ENCODE measurements at regions not wholly inside any gene's neighbourhood (a gene's known extent, or its start where the extent isn't known, plus 50 kb on each side); places are given as distances from the start of the nearest gene placed in this dataset.
"Not testable (repeated sequence)": the region's sequence is repeated elsewhere in the genome, so short reads cannot be mapped to it uniquely, and the experiment has no call there.

- Histone ChIP-seq H3K36me3 (ENCODE audit: control insufficient read depth, insufficient read depth, low read length) (no peaks in the 10 kb centered on the region), H3K4me3 (ENCODE audit: low read depth, low read length) (no peak overlapping the region), H3K27me3 (ENCODE audit: control insufficient read depth, insufficient read depth, low read length) (no peaks in the 10 kb centered on the region), H3K27ac (ENCODE audit: low read depth, low read length) (no peak overlapping the region), H3K4me1 (ENCODE audit: control insufficient read depth, insufficient read depth, low read length) (no peaks in the 10 kb centered on the region), H3K9me3 (ENCODE audit: control insufficient read depth, insufficient read depth, low read length) (no peaks in the 10 kb centered on the region)
- DNase-seq (ENCODE audit: low read depth in 4 of 6, low spot score in 6 of 6), result no peak
- WGBS (ENCODE audit: insufficient coverage), result 67% methylated on average over 1 of the region's 2 CpGs
These were observed 1612.6 kb upstream of the CELF4 start for GRCh38 chr18:39178166-39178565.

GRCh38 chr18:39172695-39173421 is 1607.3 kb upstream of the CELF4 start:
- WGBS (ENCODE audit: insufficient coverage), result 86% methylated on average over 2 of the region's 4 CpGs
- Histone ChIP-seq H3K27ac (ENCODE audit: low read depth, low read length) (no peak overlapping the region), H3K9me3 (ENCODE audit: control insufficient read depth, insufficient read depth, low read length) (no peaks in the 10 kb centered on the region), H3K27me3 (ENCODE audit: control insufficient read depth, insufficient read depth, low read length) (no peaks in the 10 kb centered on the region), H3K4me3 (ENCODE audit: low read depth, low read length) (no peak overlapping the region), H3K36me3 (ENCODE audit: control insufficient read depth, insufficient read depth, low read length) (no peaks in the 10 kb centered on the region), H3K4me1 (ENCODE audit: control insufficient read depth, insufficient read depth, low read length) (no peaks in the 10 kb centered on the region)
- DNase-seq (ENCODE audit: low read depth in 4 of 6, low spot score in 6 of 6), result peak in 2 of 6 donors; percentile 2 to 5

- Histone ChIP-seq H3K27me3 (ENCODE audit: control insufficient read depth, insufficient read depth, low read length) (no peaks in the 10 kb centered on the region), H3K36me3 (ENCODE audit: control insufficient read depth, insufficient read depth, low read length) (no peaks in the 10 kb centered on the region), H3K27ac (ENCODE audit: low read depth, low read length) (no peak overlapping the region), H3K4me3 (ENCODE audit: low read depth, low read length) (no peak overlapping the region), H3K9me3 (ENCODE audit: control insufficient read depth, insufficient read depth, low read length) (no peaks in the 10 kb centered on the region), H3K4me1 (ENCODE audit: control insufficient read depth, insufficient read depth, low read length) (no peaks in the 10 kb centered on the region)
- 100% methylated on average over 1 of the region's 1 CpG for WGBS (ENCODE audit: insufficient coverage)
- DNase-seq (ENCODE audit: low read depth in 4 of 6, low spot score in 6 of 6), result no peak
These were observed 1603.1 kb upstream of the CELF4 start for GRCh38 chr18:39168723-39169122.

- 92% methylated on average over 2 of the region's 2 CpGs for WGBS (ENCODE audit: insufficient coverage)
- H3K4me1 ChIP-seq (ENCODE audit: control insufficient read depth, insufficient read depth, low read length), result no peaks in the 10 kb centered on the region
- no peaks in the 10 kb centered on the region for H3K9me3 ChIP-seq (ENCODE audit: control insufficient read depth, insufficient read depth, low read length)
- H3K27ac ChIP-seq (ENCODE audit: low read depth, low read length), result no peak overlapping the region
- H3K27me3 ChIP-seq (ENCODE audit: control insufficient read depth, insufficient read depth, low read length), result no peaks in the 10 kb centered on the region
- no peak overlapping the region for H3K4me3 ChIP-seq (ENCODE audit: low read depth, low read length)
- DNase-seq (ENCODE audit: low read depth in 4 of 6, low spot score in 6 of 6), result no peak
- no peaks in the 10 kb centered on the region for H3K36me3 ChIP-seq (ENCODE audit: control insufficient read depth, insufficient read depth, low read length)
These were observed 1602.4 kb upstream of the CELF4 start for GRCh38 chr18:39167990-39168389.

GRCh38 chr18:39166776-39167175 is 1601.2 kb upstream of the CELF4 start:
- no peaks in the 10 kb centered on the region for H3K27me3 ChIP-seq (ENCODE audit: control insufficient read depth, insufficient read depth, low read length)
- H3K4me1 ChIP-seq (ENCODE audit: control insufficient read depth, insufficient read depth, low read length), result no peaks in the 10 kb centered on the region
- DNase-seq (ENCODE audit: low read depth in 4 of 6, low spot score in 6 of 6), result no peak
- no peak overlapping the region for H3K27ac ChIP-seq (ENCODE audit: low read depth, low read length)
- no peaks in the 10 kb centered on the region for H3K36me3 ChIP-seq (ENCODE audit: control insufficient read depth, insufficient read depth, low read length)
- no peak overlapping the region for H3K4me3 ChIP-seq (ENCODE audit: low read depth, low read length)
- H3K9me3 ChIP-seq (ENCODE audit: control insufficient read depth, insufficient read depth, low read length), result no peaks in the 10 kb centered on the region

GRCh38 chr18:39162013-39162827 is 1596.6 kb upstream of the CELF4 start:
- no peaks in the 10 kb centered on the region for H3K4me1 ChIP-seq (ENCODE audit: control insufficient read depth, insufficient read depth, low read length)
- H3K4me3 ChIP-seq (ENCODE audit: low read depth, low read length), result no peak overlapping the region
- peak in 1 of 6 donors; percentile 7 for DNase-seq (ENCODE audit: low read depth in 4 of 6, low spot score in 6 of 6)
- H3K27ac ChIP-seq (ENCODE audit: low read depth, low read length), result no peak overlapping the region
- H3K36me3 ChIP-seq (ENCODE audit: control insufficient read depth, insufficient read depth, low read length), result no peaks in the 10 kb centered on the region
- no peaks in the 10 kb centered on the region for H3K9me3 ChIP-seq (ENCODE audit: control insufficient read depth, insufficient read depth, low read length)
- WGBS (ENCODE audit: insufficient coverage), result 93% methylated on average over 3 of the region's 11 CpGs
- no peaks in the 10 kb centered on the region for H3K27me3 ChIP-seq (ENCODE audit: control insufficient read depth, insufficient read depth, low read length)

- Histone ChIP-seq H3K27me3 (ENCODE audit: control insufficient read depth, insufficient read depth, low read length) (no peaks in the 10 kb centered on the region), H3K9me3 (ENCODE audit: control insufficient read depth, insufficient read depth, low read length) (peaks cover 4% of the 10 kb centered on the region), H3K27ac (ENCODE audit: low read depth, low read length) (no peak overlapping the region), H3K36me3 (ENCODE audit: control insufficient read depth, insufficient read depth, low read length) (no peaks in the 10 kb centered on the region), H3K4me3 (ENCODE audit: low read depth, low read length) (no peak overlapping the region), H3K4me1 (ENCODE audit: control insufficient read depth, insufficient read depth, low read length) (no peaks in the 10 kb centered on the region)
- no CpG with 5 or more reads among the region's 3 CpGs for WGBS (ENCODE audit: insufficient coverage)
- no peak for DNase-seq (ENCODE audit: low read depth in 4 of 6, low spot score in 6 of 6)
These were observed 1583.7 kb upstream of the CELF4 start for GRCh38 chr18:39149211-39149806.

- Histone ChIP-seq H3K9me3 (ENCODE audit: control insufficient read depth, insufficient read depth, low read length) (no peaks in the 10 kb centered on the region), H3K36me3 (ENCODE audit: control insufficient read depth, insufficient read depth, low read length) (no peaks in the 10 kb centered on the region), H3K27ac (ENCODE audit: low read depth, low read length) (no peak overlapping the region), H3K4me3 (ENCODE audit: low read depth, low read length) (no peak overlapping the region), H3K4me1 (ENCODE audit: control insufficient read depth, insufficient read depth, low read length) (no peaks in the 10 kb centered on the region), H3K27me3 (ENCODE audit: control insufficient read depth, insufficient read depth, low read length) (no peaks in the 10 kb centered on the region)
- WGBS (ENCODE audit: insufficient coverage), result 83% methylated on average over 3 of the region's 3 CpGs
- DNase-seq (ENCODE audit: low read depth in 4 of 6, low spot score in 6 of 6), result no peak
These were observed 1568.7 kb upstream of the CELF4 start for GRCh38 chr18:39134255-39134654.

GRCh38 chr18:39127538-39127937 is 1561.9 kb upstream of the CELF4 start:
- not testable (repeated sequence) for H3K27me3 ChIP-seq (ENCODE audit: control insufficient read depth, insufficient read depth, low read length); H3K9me3 ChIP-seq (ENCODE audit: control insufficient read depth, insufficient read depth, low read length); H3K36me3 ChIP-seq (ENCODE audit: control insufficient read depth, insufficient read depth, low read length); H3K27ac ChIP-seq (ENCODE audit: low read depth, low read length); H3K4me3 ChIP-seq (ENCODE audit: low read depth, low read length); H3K4me1 ChIP-seq (ENCODE audit: control insufficient read depth, insufficient read depth, low read length); DNase-seq (ENCODE audit: low read depth in 4 of 6, low spot score in 6 of 6)
- 88% methylated on average over 3 of the region's 3 CpGs for WGBS (ENCODE audit: insufficient coverage)
